ENCODE measurements at regions not wholly inside any gene's neighbourhood (a gene's known extent, or its start where the extent isn't known, plus 50 kb on each side); places are given as distances from the start of the nearest gene placed in this dataset.
"Not testable (repeated sequence)": the region's sequence is repeated elsewhere in the genome, so short reads cannot be mapped to it uniquely, and the experiment has no call there.

DNA sequence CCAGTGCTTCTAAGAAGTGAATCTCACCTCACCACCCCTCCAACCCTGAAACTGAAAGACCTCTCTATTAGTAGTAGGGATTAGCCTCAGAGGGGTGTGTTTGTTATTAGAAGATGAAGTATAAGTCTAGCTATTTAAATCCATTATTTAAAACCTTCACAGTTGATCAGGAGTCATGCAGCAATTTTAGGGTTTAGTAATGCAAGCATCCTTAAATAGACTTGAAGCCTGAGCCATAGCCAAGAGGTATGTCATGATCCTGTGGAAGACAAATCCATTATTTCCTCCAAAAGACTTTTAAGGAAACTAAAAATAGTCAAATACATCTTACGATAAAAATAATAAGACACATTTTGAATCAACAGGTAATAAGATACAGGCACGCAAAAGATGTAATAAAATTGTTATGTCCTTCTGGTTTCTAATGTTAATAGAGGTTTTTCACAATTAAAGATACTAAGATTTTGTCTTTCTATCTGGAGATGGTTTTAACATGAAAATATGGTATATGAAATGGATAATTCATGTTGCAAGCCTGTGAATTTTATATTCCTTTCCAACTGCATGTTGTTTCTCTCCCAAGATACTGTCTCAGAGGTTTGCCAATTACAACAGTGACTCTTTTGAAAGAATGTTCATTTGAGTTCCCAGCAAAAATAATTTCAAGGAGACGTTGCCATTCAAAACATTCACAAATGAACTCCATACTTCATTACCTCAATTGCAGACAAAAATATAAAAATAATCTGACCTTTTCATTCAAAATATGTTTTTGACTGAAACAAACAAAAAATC is 68.0 kb downstream of the LUZP4 start:
- Histone ChIP-seq H3K27ac (ENCODE audit: low read length) (no peak overlapping the region), H3K27me3 (ENCODE audit: control insufficient read depth, insufficient read depth, low read length) (0 out of 2 replicates have a peak, but pooled peaks cover 2% of the 10 kb centered on the region), H3K9me3 (ENCODE audit: control insufficient read depth, insufficient read depth, low read depth, low read length) (no peaks in the 10 kb centered on the region), H3K4me1 (ENCODE audit: control insufficient read depth, insufficient read depth, low read length) (no peaks in the 10 kb centered on the region), H3K36me3 (ENCODE audit: control insufficient read depth, insufficient read depth, low read length) (no peaks in the 10 kb centered on the region), H3K4me3 (ENCODE audit: low read depth in 2 of 2, low read length in 2 of 2) (no peak overlapping the region)
- in situ Hi-C loops (cut with HindIII; ENCODE audit: low pct_unique_long_range_greater_than_20kb, low sequenced_read_pairs): no loop called here
- ATAC-seq: no peak
- CTCF ChIA-PET: no interaction called here
- POLR2A ChIA-PET: no interaction called here
- TF ChIP-seq POLR2AphosphoS5 (IDR thresholded peaks at IDR 0.05; ENCODE audit: low read depth, low read length) (no peak), TCF7L2 (IDR thresholded peaks at IDR 0.05; ENCODE audit: low read depth, low read length) (no peak), REST (IDR thresholded peaks at IDR 0.05; ENCODE audit: insufficient read depth in 1 of 2, low read depth in 2 of 2, low read length in 1 of 2) (no peak), SIN3A (IDR thresholded peaks at IDR 0.05; ENCODE audit: borderline replicate concordance, insufficient read depth, low read depth, low read length) (no peak), CTCF (IDR thresholded peaks at IDR 0.05) (no peak)
- BruUV-seq (replicated peaks): no TSS peak
- DNase-seq (ENCODE audit: low read depth, low spot score): no peak
- intact Hi-C loops (cut with micrococcal nuclease; ENCODE audit: unreplicated experiment): no loop called here

- H3K27me3 ChIP-seq (ENCODE audit: control insufficient read depth, insufficient read depth, low read length); H3K4me3 ChIP-seq (ENCODE audit: low read depth in 2 of 2, low read length in 2 of 2); H3K9me3 ChIP-seq (ENCODE audit: control insufficient read depth, insufficient read depth, low read depth, low read length); BruUV-seq (replicated peaks); H3K36me3 ChIP-seq (ENCODE audit: control insufficient read depth, insufficient read depth, low read length); H3K4me1 ChIP-seq (ENCODE audit: control insufficient read depth, insufficient read depth, low read length); in situ Hi-C loops (cut with HindIII; ENCODE audit: low pct_unique_long_range_greater_than_20kb, low sequenced_read_pairs); H3K27ac ChIP-seq (ENCODE audit: low read length); CTCF ChIA-PET; POLR2A ChIA-PET; DNase-seq (ENCODE audit: low read depth, low spot score); intact Hi-C loops (cut with micrococcal nuclease; ENCODE audit: unreplicated experiment); ATAC-seq: not testable (repeated sequence)
These were observed 70.0 kb downstream of the LUZP4 start for GRCh38 chrX:115359508-115359907.

GRCh38 chrX:115360220-115360781 is 70.8 kb downstream of the LUZP4 start:
- intact Hi-C loops (cut with micrococcal nuclease; ENCODE audit: unreplicated experiment): no loop called here
- BruUV-seq (replicated peaks): no TSS peak

More at GRCh38 chrX:115360220-115360781, 70.8 kb downstream of the LUZP4 start:
- Histone ChIP-seq H3K9me3 (ENCODE audit: control insufficient read depth, insufficient read depth, low read depth, low read length) (no peaks in the 10 kb centered on the region), H3K4me1 (ENCODE audit: control insufficient read depth, insufficient read depth, low read length) (no peaks in the 10 kb centered on the region), H3K27ac (ENCODE audit: low read length) (no peak overlapping the region), H3K4me3 (ENCODE audit: low read depth in 2 of 2, low read length in 2 of 2) (no peak overlapping the region), H3K27me3 (ENCODE audit: control insufficient read depth, insufficient read depth, low read length) (0 out of 2 replicates have a peak, but pooled peaks cover under 1% of the 10 kb centered on the region), H3K36me3 (ENCODE audit: control insufficient read depth, insufficient read depth, low read length) (no peaks in the 10 kb centered on the region)
- CTCF ChIA-PET: no interaction called here
- in situ Hi-C loops (cut with HindIII; ENCODE audit: low pct_unique_long_range_greater_than_20kb, low sequenced_read_pairs): no loop called here
- DNase-seq (ENCODE audit: low read depth, low spot score) (no peak), ATAC-seq (no peak)
- POLR2A ChIA-PET: no interaction called here
- TF ChIP-seq REST (IDR thresholded peaks at IDR 0.05; ENCODE audit: insufficient read depth in 1 of 2, low read depth in 2 of 2, low read length in 1 of 2): no peak
- no peak for TF ChIP-seq TCF7L2 (IDR thresholded peaks at IDR 0.05; ENCODE audit: low read depth, low read length)
- TF ChIP-seq SIN3A (IDR thresholded peaks at IDR 0.05; ENCODE audit: borderline replicate concordance, insufficient read depth, low read depth, low read length): no peak
- TF ChIP-seq POLR2AphosphoS5 (IDR thresholded peaks at IDR 0.05; ENCODE audit: low read depth, low read length): no peak
- TF ChIP-seq CTCF (IDR thresholded peaks at IDR 0.05): no peak
